GM18517 (cell line): ENCODE measurements at regions not wholly inside any gene's neighbourhood (a gene's known extent, or its start where the extent isn't known, plus 50 kb on each side); places are given as distances from the start of the nearest gene placed in this dataset.

ENCODE experiments used
- ATAC-seq: cut with Tn5 transposase; IDR thresholded peaks from one replicate; pipeline ENCODE4 v1.9.1; 2021; ENCODE audit warnings: mild to moderate bottlenecking, moderate library complexity; ENCODE audit not compliant: unreplicated experiment

- ATAC-seq = no peak
Observed at GRCh38 chr10:105328503-105329133, 687.5 kb downstream of the SORCS3 start.
